GM18909 (cell line): ENCODE measurements at regions not wholly inside any gene's neighbourhood (a gene's known extent, or its start where the extent isn't known, plus 50 kb on each side); places are given as distances from the start of the nearest gene placed in this dataset.

ENCODE experiments used
- ATAC-seq: cut with Tn5 transposase; IDR thresholded peaks from one replicate; pipeline ENCODE4 v1.9.1; 2021; ENCODE audit warnings: mild to moderate bottlenecking; ENCODE audit not compliant: unreplicated experiment, poor library complexity

DNA sequence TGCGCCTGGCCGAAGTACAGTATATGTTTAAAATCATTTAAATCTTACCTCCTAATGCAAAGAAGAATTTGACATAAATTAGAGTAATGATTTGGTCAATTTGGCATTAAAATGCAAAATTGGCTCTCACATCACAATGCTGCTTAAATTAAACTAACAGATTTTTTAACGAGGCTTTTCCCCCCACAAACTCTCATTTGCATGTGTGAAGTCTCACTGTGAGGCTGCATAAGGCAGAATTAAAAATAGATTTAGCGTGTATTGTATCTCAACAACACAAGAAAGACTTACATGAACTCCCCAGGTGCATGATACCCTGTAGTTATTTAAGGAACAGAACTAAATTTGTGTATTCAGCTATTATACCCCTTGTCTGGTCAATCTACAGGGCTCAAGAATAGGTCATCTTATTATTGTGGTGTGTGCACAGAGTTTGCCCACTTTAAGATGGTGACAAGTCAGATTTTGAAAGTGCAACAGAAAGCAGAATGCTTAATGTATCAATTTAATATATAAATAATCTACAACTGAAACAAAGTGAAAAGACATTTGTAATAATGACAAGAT, 897.9 kb downstream of the EPHA3 start:
- no peak for ATAC-seq

DNA sequence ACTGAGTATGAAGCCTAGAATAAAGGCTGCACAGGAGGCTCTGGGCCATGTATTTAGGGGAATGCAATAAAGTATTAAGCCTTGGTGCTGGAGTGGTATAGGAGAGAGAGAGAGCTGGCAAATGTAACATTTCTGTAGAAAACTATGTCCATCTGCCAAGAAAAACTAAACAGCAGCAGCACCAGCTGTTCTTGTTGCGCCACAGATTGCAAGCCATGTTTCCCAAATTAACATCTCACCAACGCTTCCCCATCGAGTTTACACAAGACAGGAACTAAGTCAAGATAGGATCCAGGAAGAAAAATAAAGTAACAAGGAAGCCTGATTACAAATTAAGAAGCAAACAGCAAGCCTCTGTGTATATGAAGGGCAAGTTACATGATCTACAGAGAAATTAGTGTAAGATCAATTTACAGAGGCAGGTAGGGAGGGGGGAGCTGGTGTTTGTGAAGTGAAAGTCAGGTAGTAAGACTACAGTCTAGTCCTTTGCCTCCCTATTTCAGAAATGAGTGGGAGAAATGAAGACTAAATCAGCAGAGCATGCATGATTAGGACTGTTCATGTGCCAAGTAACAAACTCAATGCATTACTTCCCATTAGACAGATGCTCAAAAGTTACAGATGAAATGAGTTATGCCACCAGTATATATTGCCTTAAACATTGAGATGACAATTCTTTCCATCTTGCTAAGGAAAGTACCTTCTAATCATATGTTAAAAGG, 900.5 kb downstream of the EPHA3 start:
- ATAC-seq: no peak

DNA sequence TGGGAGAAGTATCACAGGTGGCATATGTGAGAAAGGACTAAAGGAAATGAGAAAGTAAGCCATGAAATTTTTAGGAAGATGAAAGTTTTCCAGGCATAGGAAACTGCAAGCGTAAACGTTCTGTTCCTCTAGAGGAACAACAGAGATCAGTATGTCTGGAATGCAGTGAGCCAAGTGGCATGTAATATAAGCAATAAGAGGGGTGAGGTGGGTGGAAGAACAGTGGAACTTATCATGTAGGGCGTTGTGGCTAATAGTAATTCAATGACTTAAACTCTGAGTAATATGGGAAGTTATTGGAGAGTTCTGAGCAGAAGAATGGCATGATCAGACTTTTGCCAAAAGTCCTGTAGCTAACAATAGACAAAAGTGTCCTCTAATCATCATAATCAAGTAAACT, 902.9 kb downstream of the EPHA3 start:
- no peak for ATAC-seq

DNA sequence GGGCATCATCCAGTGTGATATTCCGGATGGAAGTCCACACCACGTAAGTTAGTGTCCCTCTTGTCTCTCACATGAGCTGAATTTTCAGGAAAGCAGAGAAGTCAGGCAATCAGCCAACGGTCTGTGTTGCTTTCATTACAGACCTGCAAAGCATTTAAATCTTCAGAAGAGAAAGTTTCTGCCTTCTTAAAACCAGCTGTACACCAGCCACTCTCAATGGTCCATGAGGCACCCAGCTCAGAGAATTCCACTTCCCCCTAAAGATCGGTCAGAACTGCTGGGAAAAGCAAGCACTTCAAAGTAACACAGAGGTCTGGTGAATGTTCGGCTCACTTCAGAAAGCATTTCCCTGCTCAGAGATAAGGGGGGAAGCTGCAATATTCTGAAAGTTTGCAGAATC, 903.7 kb downstream of the EPHA3 start:
- no peak for ATAC-seq

DNA sequence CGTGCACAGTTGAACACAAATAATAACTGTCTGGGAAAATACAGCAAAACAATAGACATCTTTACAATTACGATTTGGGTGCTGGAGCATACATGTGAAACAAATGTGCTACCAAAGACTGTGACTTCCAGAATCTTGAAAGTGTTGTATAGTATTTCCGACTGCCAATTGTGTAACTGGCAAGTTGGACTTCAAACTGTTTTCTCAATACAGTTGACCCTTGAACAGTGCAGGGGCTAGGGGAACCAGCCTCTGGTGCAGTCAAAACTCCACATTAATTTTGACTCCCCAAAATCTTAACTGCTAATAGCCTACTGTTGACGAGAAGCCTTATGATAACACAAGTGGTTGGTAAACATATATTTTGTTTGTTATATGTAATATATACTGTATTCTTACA, 904.2 kb downstream of the EPHA3 start:
- ATAC-seq: no peak

DNA sequence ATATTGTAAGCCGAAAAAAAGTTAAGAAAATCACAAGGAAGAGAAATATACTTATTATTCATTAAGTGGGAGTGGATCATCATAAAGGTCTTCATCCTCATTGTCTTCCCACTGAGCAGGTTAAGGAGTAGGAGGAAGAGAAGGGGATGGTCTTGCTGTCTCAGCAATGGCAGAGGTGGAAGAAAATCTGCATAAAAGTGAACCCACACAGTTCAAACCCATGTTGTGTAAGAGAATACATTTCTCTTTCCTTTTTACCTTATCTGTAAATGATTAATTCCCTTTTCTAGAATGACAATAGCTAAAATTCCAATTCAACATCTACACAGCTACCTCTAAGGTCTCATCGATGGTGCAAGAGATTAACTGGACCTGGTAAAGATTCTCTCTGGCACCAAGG, 904.6 kb downstream of the EPHA3 start:
- ATAC-seq: no peak

DNA sequence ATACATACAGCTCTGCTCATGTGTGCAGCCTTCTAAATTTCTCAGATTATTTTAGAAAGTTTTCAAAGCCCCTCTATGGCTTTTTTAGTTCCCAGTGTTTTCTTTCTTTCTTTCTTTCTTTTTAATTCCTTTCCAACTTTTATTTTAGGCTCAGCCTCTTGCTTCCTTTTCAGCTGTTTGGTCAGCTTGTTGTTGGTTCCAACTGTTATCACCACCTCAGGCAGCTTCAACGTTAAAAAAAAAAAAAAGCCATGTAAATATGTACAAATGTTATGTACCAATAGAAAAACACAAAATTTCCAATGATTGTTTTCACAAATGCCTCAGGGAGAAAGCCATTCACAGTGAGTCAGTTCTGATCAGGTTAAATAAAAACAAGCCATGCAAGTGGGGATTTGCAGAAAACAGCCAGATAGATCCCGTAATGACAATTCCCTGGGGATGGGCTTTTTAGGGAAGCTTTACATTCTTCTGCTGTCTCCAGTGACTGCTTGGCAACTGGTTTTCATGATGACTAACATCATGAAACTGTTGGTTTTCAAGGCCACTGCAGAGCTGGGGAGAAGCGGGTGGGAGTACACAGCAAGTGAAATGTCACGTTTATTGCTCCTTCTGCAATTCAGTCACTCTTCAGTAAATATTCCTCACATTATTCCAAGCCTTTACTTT, 908.4 kb downstream of the EPHA3 start:
- no peak for ATAC-seq

DNA sequence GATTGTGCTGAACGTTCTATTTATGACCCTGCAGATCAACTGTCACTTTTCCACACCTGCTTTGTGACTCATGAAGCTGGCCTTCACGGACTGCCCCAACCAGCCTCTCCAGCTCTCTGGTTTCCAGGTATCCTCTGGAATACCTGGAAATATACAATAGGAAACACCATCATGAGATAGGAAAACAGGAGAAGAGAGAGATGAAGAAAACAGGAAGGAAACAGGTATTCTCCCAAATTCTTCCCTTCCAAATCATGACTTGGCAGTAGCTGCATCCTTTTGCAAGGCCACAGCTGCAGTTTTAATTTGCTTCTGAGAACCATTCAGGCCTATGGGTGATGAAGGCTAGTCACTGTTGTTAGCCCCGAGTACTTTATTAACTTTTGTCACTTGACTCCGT, 909.1 kb downstream of the EPHA3 start:
- ATAC-seq: no peak

DNA sequence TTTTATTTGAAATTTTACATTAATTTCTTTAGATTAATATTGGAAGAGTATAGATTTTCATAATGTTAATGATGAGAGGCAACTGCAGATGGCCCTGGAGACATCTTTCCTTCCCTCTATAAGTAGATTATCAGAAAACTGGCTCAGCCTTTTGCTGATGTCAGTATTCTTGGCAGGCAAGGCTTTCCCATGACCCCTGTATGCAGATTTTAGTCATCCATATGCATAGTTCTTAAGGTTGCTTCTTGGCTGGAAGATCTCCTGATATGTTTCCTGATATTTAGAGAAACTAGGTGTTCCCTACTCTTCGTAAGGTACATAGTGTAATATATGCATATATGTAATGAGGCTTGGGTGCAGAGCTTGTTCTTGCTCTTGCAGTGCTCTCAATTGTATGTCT, 911.4 kb downstream of the EPHA3 start:
- no peak for ATAC-seq

DNA sequence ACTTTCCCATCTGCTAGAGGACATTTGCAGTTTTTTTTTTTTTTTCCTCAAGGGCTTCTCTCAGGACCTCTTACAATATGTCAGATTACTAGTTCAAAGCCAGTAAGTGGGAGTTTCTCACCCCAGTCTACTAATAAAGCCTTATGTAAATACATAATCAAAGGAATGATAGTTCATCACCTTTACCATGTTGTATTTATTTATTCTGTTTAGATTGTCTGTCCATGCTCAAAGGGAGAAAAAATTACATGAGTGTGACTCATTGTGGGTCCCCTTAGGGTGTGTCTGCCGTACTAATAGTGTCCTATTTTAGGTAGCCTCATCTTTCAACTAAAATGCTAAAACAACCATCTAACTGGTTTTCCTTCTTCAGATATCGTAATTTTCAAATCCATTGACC, 917.6 kb downstream of the EPHA3 start:
- no peak for ATAC-seq

DNA sequence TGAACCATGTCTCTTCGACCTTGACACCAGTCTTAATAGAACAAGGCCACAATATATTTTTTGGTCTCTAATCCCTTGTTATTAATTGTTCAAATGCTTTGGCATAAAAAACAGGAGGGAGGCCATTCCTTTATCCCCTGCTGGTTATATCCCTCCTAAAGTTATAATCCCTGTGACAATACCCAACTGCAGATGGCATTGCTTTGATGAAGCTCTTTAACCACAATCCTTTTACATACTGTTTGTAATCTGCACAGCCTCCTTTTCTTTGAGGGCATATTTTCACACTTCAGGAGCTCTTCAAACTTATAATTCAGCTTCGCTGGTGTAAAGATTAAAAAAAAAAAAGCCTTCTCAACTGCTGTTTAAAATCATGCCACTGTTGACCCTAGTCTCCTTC, 919.0 kb downstream of the EPHA3 start:
- ATAC-seq: no peak

DNA sequence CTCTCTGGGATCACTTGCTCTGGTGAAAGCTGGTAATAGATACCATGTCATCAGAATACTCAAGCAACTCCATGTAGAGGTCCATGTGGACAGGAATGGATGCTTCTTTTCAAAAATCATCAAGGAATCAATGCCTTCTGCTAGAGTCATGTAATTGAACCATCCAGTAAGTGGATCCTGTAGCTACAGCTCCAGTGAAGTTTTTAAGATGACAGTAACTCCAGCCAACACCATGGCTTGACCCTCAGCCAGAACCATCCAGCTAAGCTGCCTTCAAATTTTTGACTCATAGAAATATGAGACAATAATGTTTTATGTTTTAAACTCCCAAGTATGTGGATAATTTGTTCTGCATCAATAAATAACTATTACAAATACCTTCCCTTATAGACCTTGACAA, 923.7 kb downstream of the EPHA3 start:
- no peak for ATAC-seq

DNA sequence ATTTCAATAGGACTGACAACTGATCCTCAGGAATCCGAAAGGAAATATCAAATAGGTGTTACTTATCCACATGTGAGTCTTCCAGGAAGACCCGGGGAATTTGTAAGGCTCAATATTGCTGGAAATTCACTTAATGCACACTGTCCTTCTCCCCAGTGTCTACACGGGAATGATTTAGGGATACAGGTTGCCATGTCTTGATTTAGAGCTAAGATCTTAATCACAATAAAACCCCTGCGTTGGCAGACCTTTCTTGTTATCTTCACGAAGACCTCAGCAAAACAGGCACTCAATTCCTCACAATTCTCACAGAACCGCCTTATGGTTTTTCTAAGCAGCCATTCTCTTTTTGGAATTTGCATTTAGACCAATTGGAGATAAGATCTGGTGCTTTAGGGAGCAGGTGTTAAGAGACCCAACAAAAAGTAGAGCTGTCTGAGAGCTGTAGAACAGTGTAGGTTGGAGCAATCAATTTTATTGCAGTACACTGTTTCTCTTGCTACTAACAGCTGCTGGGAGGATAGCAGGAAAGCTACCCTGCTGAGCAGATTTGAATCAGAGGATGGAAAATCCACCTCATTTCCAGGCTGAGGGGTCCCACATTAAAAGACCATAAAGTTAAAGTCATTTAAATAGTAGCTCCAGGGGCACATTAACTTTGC, 925.7 kb downstream of the EPHA3 start:
- no peak for ATAC-seq

DNA sequence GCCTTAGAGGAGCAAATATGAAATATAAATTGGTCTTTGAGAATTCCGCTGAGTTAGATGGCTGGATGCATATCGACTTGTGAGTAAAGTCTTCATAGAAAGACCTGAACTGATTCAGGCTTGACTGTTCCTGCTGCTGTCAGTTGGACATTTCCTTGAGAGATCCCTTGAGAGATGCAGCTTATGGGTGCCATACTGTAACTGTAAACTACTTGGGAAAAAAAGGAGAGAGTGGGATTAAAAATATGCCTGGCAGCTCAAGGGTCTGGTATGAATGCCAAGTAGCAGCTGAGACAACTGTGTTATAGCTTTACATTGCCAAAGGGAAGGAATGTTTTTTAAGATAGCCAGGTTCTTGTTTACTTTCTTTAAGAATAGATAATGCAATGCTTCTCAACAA, 926.6 kb downstream of the EPHA3 start:
- ATAC-seq: no peak

DNA sequence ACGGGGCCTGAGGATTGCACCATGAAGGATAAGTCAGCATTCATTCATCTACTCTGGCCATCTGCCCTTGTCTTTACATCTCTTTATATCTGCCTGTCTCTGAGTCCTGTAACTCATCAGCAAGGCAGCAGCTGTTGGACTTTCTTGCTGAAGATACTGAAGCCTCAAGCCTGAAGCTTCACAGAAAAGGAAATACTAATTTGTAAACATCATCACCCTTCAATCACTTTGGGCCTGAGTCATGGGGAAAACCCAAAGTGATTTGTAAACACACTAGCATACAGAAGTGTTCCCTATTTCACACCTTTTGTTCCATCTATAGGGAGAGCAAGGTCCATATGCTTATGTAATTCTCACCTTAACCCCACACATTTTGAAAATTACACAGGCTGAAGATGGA, 928.2 kb downstream of the EPHA3 start:
- no peak for ATAC-seq

DNA sequence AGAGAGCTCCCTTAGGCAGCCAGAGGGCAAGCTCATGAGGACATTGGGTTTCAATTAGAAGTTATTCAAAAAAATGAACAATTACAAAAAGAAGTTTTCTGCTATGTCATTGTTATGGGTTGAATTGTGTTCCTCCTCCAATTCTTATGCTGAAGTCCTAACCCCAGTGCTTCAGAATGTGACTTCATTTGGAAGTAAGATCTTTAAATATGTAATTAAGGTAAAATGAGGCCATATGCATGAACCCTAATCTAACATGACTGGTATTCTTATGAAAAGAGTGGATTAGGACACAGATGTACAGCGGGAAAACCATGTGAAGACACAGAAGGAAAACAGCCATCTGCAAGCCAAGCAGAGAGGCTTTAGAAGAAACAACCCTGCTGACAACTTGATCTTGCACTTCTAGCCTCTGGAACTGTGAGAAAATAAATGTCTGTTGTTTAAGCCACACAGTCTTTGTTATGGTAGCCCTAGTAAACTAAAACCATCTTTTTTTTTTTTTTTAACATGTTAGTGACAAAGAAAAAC, 929.6 kb downstream of the EPHA3 start:
- no peak for ATAC-seq

DNA sequence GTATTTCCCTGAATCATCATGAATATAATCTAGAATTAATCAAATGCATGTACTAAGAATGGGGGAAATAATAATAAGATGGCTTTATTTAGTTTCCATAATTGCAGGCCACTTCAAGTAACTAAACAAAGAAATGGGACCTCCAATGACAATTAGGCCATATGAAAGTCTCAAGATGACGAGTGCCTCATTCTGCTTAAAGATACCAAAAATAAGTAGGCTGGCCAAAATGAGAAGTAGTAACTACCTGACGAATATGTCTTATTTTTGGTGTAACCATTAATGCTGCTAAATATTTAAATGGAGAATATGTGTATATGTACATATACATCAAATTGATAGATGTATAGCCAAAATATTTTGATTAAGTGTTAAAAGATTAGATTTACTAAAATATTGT, 932.6 kb downstream of the EPHA3 start:
- no peak for ATAC-seq

DNA sequence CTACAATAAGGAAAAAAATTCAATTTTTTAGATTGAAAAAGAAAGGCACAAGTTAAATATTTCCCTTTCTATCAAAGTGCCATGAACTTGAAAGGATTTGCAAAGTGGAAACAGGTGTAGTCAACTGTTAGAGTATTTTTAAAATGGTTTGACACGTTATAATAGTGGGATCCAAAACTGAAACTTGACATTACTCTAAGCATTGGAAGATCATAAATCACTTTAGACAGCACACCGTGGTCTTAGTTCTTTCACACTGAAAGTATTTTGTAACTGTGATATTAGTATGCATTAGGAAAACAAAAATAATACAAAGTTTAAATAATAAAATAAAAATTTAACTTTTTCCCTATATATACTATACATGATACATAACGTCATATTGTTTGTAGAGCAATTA, 933.1 kb downstream of the EPHA3 start:
- no peak for ATAC-seq

DNA sequence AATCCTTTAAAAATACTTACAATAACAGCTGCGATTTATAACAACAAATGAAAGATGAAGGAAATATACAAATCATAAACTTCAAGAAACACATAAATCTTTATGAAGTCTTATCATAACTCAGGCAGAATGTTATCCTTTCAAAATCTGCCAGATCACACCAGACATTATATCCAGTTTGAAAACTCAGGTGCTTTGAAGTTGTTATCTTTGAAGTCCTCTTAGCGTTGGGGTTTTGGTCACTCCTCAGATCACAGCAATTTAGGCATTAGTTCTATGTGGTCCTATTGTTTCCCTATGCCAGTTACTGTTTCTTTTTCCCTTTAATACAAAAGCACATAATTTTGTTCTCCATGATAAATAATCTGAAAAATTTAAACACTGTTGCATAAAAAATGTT, 934.6 kb downstream of the EPHA3 start:
- ATAC-seq: no peak

DNA sequence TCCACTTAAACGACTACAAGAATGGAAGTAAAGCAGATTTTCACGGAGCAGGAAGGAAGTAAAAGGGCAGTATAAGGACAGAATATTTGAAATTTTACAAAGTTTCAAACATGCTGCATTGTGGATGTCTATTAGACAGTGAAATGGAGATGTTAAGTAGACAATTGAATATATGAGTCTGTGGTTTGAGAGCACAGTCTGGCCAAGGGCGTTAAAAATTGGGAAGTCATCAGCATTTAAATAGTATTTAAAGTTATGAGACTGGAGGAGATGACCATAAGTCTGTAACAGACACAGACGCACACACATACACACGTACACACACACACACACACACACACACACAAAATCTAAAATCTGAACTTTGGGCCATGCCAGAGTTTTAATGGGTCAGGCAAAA, 935.9 kb downstream of the EPHA3 start:
- ATAC-seq: no peak

DNA sequence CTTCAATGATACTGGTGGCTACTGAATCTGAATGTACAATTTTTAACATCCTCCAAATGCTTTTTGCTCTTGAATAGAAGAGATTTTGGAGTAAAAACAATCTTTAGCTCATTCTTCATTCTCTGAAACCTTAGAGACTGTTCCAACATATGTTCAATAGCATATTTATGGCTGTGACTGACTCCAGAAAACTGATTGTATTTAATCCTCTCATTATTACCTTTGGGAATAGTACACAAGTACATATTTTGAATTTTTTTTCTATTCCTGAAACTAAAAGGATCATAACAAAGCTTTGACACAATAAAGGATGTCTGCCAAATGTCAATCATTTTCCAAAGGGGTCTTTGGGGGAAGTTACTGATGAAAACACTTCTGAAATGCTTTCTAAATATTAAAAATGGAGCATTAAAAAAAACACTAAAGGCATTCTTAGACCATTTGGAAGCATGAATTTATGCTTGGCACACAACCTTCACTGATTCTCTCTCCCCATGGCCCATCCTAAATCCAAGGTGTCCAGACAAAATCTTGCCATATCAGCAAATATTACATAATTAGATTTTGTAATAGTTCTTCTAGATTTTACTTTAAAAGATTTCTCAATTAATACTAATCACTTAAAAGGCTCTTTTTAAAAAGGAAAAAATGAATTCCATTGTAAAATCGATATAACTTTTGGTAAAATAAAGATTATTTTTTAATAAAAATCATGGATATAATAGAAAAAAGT, 936.8 kb downstream of the EPHA3 start:
- ATAC-seq: no peak
